ENCODE measurements at regions not wholly inside any gene's neighbourhood (a gene's known extent, or its start where the extent isn't known, plus 50 kb on each side); places are given as distances from the start of the nearest gene placed in this dataset.

DNA sequence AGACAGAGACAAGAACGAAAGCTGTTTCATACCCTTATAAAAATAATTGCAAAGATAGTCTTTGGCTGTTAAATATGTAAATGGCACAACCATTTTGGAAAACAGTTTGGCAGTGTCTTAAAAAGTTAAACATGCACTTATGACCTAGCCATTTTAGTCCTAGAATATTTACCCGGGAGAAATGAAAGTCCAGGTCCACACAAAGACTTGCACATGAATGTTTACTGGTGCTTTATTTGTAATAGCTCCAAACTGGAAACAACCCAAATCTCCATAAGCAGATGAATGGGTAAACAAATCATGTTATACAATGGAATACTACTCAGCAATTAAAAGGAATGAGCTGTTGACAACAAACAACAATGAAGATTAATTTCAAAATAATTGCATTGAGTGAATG is 380.4 kb downstream of the ETNK1 start:
- DNase-seq (no peak), ATAC-seq (ENCODE audit: poor library complexity) (no peak)
- intact Hi-C loops (cut with DNase I, micrococcal nuclease) = no loop called here
- H3K27ac ChIP-seq (ENCODE audit: low read depth in 1 of 2, low read length in 2 of 2) = no peak overlapping the region
- no peaks in the 10 kb centered on the region for H3K4me1 Mint-ChIP-seq (ENCODE audit: low read depth)
- no peaks in the 10 kb centered on the region for H3K27me3 Mint-ChIP-seq
- no peaks in the 10 kb centered on the region for H3K4me1 ChIP-seq (ENCODE audit: insufficient read depth, low read length)
- H3K9me3 Mint-ChIP-seq = peaks cover 3% of the 10 kb centered on the region
- H3K36me3 Mint-ChIP-seq (ENCODE audit: low read depth) = no peaks in the 10 kb centered on the region
- no peak overlapping the region for H3K4me3 Mint-ChIP-seq
- ChIA-PET CTCF (no interaction called here), POLR2A (no interaction called here)
- H3K27ac Mint-ChIP-seq = no peak overlapping the region
- no peak for TF ChIP-seq CTCF (IDR thresholded peaks at IDR 0.05)
- no peaks in the 10 kb centered on the region for H3K27me3 ChIP-seq (ENCODE audit: control insufficient read depth in 1 of 2, insufficient read depth in 2 of 2, low read length in 2 of 2)
- no peaks in the 10 kb centered on the region for H3K9me3 ChIP-seq (ENCODE audit: control insufficient read depth in 1 of 2, insufficient read depth in 1 of 2, low read length in 2 of 2)
- H3K4me3 ChIP-seq (ENCODE audit: low read length) = no peak overlapping the region
- H3K36me3 ChIP-seq (ENCODE audit: insufficient read depth, low read length) = no peaks in the 10 kb centered on the region

GRCh38 chr12:23006413-23006812 is 381.4 kb downstream of the ETNK1 start:
- Histone ChIP-seq H3K4me1 (ENCODE audit: insufficient read depth, low read length) (no peaks in the 10 kb centered on the region), H3K36me3 (ENCODE audit: insufficient read depth, low read length) (no peaks in the 10 kb centered on the region), H3K9me3 (ENCODE audit: control insufficient read depth in 1 of 2, insufficient read depth in 1 of 2, low read length in 2 of 2) (no peaks in the 10 kb centered on the region), H3K27me3 (ENCODE audit: control insufficient read depth in 1 of 2, insufficient read depth in 2 of 2, low read length in 2 of 2) (no peaks in the 10 kb centered on the region), H3K27ac (ENCODE audit: low read depth in 1 of 2, low read length in 2 of 2) (no peak overlapping the region), H3K4me3 (ENCODE audit: low read length) (no peak overlapping the region)
- TF ChIP-seq CTCF (IDR thresholded peaks at IDR 0.05) = no peak
- no peak for DNase-seq
- no peak for ATAC-seq (ENCODE audit: poor library complexity)
- Mint-ChIP-seq H3K27ac (no peak overlapping the region), H3K4me1 (ENCODE audit: low read depth) (no peaks in the 10 kb centered on the region), H3K9me3 (peaks cover 3% of the 10 kb centered on the region), H3K4me3 (no peak overlapping the region), H3K36me3 (ENCODE audit: low read depth) (no peaks in the 10 kb centered on the region), H3K27me3 (no peaks in the 10 kb centered on the region)
- intact Hi-C loops (cut with DNase I, micrococcal nuclease) = no loop called here
- CTCF ChIA-PET = no interaction called here
- POLR2A ChIA-PET = no interaction called here

DNA sequence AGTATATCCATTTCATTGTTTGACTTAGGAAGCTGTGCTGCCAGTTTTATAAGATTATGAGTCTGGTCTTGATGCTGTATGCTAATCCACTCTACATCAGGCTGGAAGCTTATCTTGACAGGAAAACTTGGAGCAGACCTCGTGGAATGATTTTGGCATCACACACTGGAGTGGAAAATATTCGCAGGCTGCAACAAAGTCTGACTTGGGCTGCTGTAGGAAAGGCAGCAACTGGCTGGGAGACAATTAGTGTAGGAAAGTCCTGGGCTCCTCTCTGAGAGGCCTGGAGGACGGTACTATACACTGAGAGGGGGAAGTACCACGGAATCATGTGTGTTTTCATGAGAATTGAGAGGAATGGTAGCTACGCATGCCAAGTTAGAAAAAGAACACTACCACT is 383.7 kb downstream of the ETNK1 start:
- POLR2A ChIA-PET = no interaction called here
- H3K27me3 ChIP-seq (ENCODE audit: control insufficient read depth in 1 of 2, insufficient read depth in 2 of 2, low read length in 2 of 2) = no peaks in the 10 kb centered on the region
- H3K4me1 Mint-ChIP-seq (ENCODE audit: low read depth) = no peaks in the 10 kb centered on the region
- H3K27me3 Mint-ChIP-seq = no peaks in the 10 kb centered on the region
- no peak for DNase-seq
- no peak overlapping the region for H3K27ac ChIP-seq (ENCODE audit: low read depth in 1 of 2, low read length in 2 of 2)
- ATAC-seq (ENCODE audit: poor library complexity) = no peak
- H3K9me3 ChIP-seq (ENCODE audit: control insufficient read depth in 1 of 2, insufficient read depth in 1 of 2, low read length in 2 of 2) = no peaks in the 10 kb centered on the region
- H3K4me3 Mint-ChIP-seq = no peak overlapping the region
- CTCF ChIA-PET = no interaction called here
- no peak overlapping the region for H3K27ac Mint-ChIP-seq
- H3K36me3 Mint-ChIP-seq (ENCODE audit: low read depth) = no peaks in the 10 kb centered on the region
- no peaks in the 10 kb centered on the region for H3K36me3 ChIP-seq (ENCODE audit: insufficient read depth, low read length)
- H3K9me3 Mint-ChIP-seq = peaks cover 9% of the 10 kb centered on the region
- no peak overlapping the region for H3K4me3 ChIP-seq (ENCODE audit: low read length)
- no peaks in the 10 kb centered on the region for H3K4me1 ChIP-seq (ENCODE audit: insufficient read depth, low read length)
- no peak for TF ChIP-seq CTCF (IDR thresholded peaks at IDR 0.05)
- intact Hi-C loops (cut with DNase I, micrococcal nuclease) = no loop called here

Data from CD4-positive, alpha-beta T cell (primary cell).